K562 (cell line): ENCODE measurements at regions not wholly inside any gene's neighbourhood (a gene's known extent, or its start where the extent isn't known, plus 50 kb on each side); places are given as distances from the start of the nearest gene placed in this dataset.

ENCODE experiments used
- ATAC-seq: fragments of 200-7000 bp; cut with Tn5 transposase; 3 replicates; pipeline ENCODE4 v1.9.1; 2020; ENCODE audit warnings: moderate library complexity
- BruUV-seq: library from RNA; stranded (reverse); fragments of 400-500 nt; replicated peaks from 2 replicates; lab custom pipeline; 2021; lab: Mats Ljungman, UMichigan
- CTCF ChIA-PET: fragments of 300-600 bp; formaldehyde crosslinking; extraction: SDS; loops from one replicate; lab custom pipeline; 2021; ENCODE audit warnings: low intra/inter-chr PET ratio; lab: Yijun Ruan, JAX
- POLR2A ChIA-PET: fragments of 300-600, 350-650 bp; sonication (Branson Sonifier 250); formaldehyde crosslinking; extraction: SDS; loops from one replicate; lab custom pipeline; 2021; ENCODE audit warnings: antibody characterized with exemption, inconsistent platforms; lab: Yijun Ruan, JAX
- DNase-seq, 4 experiments: peaks; one replicate each; pipeline versions ENCODE4 v3.0.0 to v3.0.0-alpha.2; 2011 to 2018; ENCODE audit warnings: low spot score in 3 of 4, mixed read lengths in 3 of 4; ENCODE audit errors: extremely low read depth in 1 of 4
- FAIRE-seq: peaks from 2 replicates; lab custom pipeline; 2011; peaks lifted over from hg19 to GRCh38; lab: Jason Lieb, UNC
- H2AFZ ChIP-seq: 2 replicates; pipeline ENCODE4 v1.6.0; 2011; ENCODE audit warnings: low read depth, low read length, control low read depth, inconsistent platforms
- H3K27ac ChIP-seq: fragments of 200-600 bp; 3 replicates; pipeline ENCODE4 v1.8.0; 2011; ENCODE audit warnings: low read depth, mild to moderate bottlenecking, control low read depth, inconsistent platforms, low read length, moderate library complexity, mixed read lengths; ENCODE audit errors: extremely low read depth
- H3K27me3 ChIP-seq, 2 experiments: fragments of 300-600 bp in 1 of 2; 2 replicates in 1 of 2; 3 replicates in 1 of 2; pipeline versions ENCODE4 v1.6.0 to v1.8.0; 2011; ENCODE audit warnings: inconsistent platforms in 2 of 2, low read length in 2 of 2, mild to moderate bottlenecking in 1 of 2, mixed read lengths in 1 of 2, moderate library complexity in 1 of 2; ENCODE audit not compliant: control insufficient read depth in 2 of 2, insufficient read depth in 2 of 2
- H3K36me3 ChIP-seq: fragments of 300-600 bp; 3 replicates; pipeline ENCODE4 v1.8.0; 2011; ENCODE audit warnings: mild to moderate bottlenecking, low read length, inconsistent platforms; ENCODE audit not compliant: control insufficient read depth, insufficient read depth
- H3K4me1 ChIP-seq, 2 experiments: fragments of 200-600 bp in 1 of 2; replicated peaks in 1 of 2; 2 replicates in 1 of 2; 3 replicates in 1 of 2; pipeline versions ENCODE4 v1.5.1 to v1.8.0; 2011; ENCODE audit warnings: inconsistent platforms in 2 of 2, low read length in 2 of 2, mild to moderate bottlenecking in 1 of 2, mixed read lengths in 1 of 2, moderate library complexity in 1 of 2; ENCODE audit not compliant: control insufficient read depth in 2 of 2, insufficient read depth in 2 of 2
- H3K4me2 ChIP-seq: 2 replicates; pipeline ENCODE4 v1.6.1; 2011; ENCODE audit warnings: low read length, control low read depth, inconsistent platforms, mixed read lengths; ENCODE audit not compliant: insufficient read depth
- H3K4me3 ChIP-seq: fragments of 200-600 bp; sonication (generic), shearing (Covaris generic); 2 replicates; pipeline ENCODE4 v1.5.1; 2016; ENCODE audit warnings: control low read depth, inconsistent platforms
- H3K79me2 ChIP-seq: fragments of 200-600 bp; 3 replicates; pipeline ENCODE4 v1.8.0; 2011; ENCODE audit warnings: low read length, inconsistent platforms; ENCODE audit not compliant: control insufficient read depth, insufficient read depth
- H3K9ac ChIP-seq, 2 experiments: 2 replicates each; pipeline versions ENCODE4 v1.6.0 to v1.6.1; 2011; ENCODE audit warnings: low read depth in 2 of 2, low read length in 2 of 2, control low read depth in 1 of 2, inconsistent platforms in 1 of 2, mild to moderate bottlenecking in 1 of 2, mixed read lengths in 1 of 2; ENCODE audit not compliant: insufficient read depth in 1 of 2
- H3K9me1 ChIP-seq: one replicate; pipeline ENCODE4 v1.6.0; 2011; ENCODE audit warnings: inconsistent platforms, mild to moderate bottlenecking, low read length, moderate library complexity; ENCODE audit not compliant: control insufficient read depth, insufficient read depth
- H3K9me3 ChIP-seq: replicated peaks from 2 replicates; pipeline ENCODE4 v1.5.1; 2011; ENCODE audit warnings: low read depth, low read length, inconsistent platforms; ENCODE audit not compliant: control insufficient read depth, insufficient read depth
- H4K20me1 ChIP-seq: replicated peaks from 2 replicates; pipeline ENCODE4 v1.6.1; 2011; ENCODE audit warnings: low read length, inconsistent platforms, mixed read lengths; ENCODE audit not compliant: control insufficient read depth, insufficient read depth
- CBX2 ChIP-seq: fragments of 200-600 bp; sonication (generic); IDR thresholded peaks from one replicate; pipeline ENCODE4 v1.6.1; 2012; ENCODE audit warnings: mild to moderate bottlenecking, low read length, inconsistent platforms; ENCODE audit not compliant: insufficient read depth, poor library complexity, severe bottlenecking
- CC2D1A ChIP-seq: fragments of 450-650 bp; IDR thresholded peaks from 2 replicates; pipeline ENCODE4 v1.6.1; 2017; ENCODE audit warnings: mild to moderate bottlenecking
- HOXB6 ChIP-seq: fragments of 250-450 bp; sonication (Bioruptor Pico); IDR thresholded peaks from 2 replicates; pipeline ENCODE4 v1.5.1; 2022; ENCODE audit warnings: mild to moderate bottlenecking, borderline replicate concordance
- ILK ChIP-seq: fragments of 450-650 bp; IDR thresholded peaks from 2 replicates; pipeline ENCODE4 v1.6.1; 2016; ENCODE audit warnings: missing genetic modification characterization, low read depth, mild to moderate bottlenecking, missing compliant biosample characterization, moderate library complexity, borderline replicate concordance
- KDM2B ChIP-seq: fragments of 250-450 bp; sonication (Bioruptor Pico); IDR thresholded peaks from 2 replicates; pipeline ENCODE4 v1.8.0; 2021; ENCODE audit warnings: mild to moderate bottlenecking, moderate library complexity
- MAFK ChIP-seq: IDR thresholded peaks from 2 replicates; pipeline ENCODE4 v1.6.1; 2011; ENCODE audit warnings: low read length, improper control_type of control experiment
- MBD2 ChIP-seq: sonication (generic); IDR thresholded peaks from 2 replicates; pipeline ENCODE4 v1.6.1; 2016; ENCODE audit warnings: low read depth, borderline replicate concordance
- PHF21A ChIP-seq: fragments of 450-650 bp; IDR thresholded peaks from 2 replicates; pipeline ENCODE4 v1.6.1; 2017; ENCODE audit warnings: low read depth, borderline replicate concordance
- PYGO2 ChIP-seq: fragments of 450-650 bp; IDR thresholded peaks from 2 replicates; pipeline ENCODE4 v1.6.1; 2016; ENCODE audit warnings: mild to moderate bottlenecking, missing genetic modification characterization, moderate library complexity, missing compliant biosample characterization
- SP2 ChIP-seq: IDR thresholded peaks from 2 replicates; pipeline ENCODE4 v1.6.1; 2011; ENCODE audit warnings: mild to moderate bottlenecking, low read depth, low read length, moderate library complexity; ENCODE audit not compliant: poor library complexity, severe bottlenecking; ENCODE audit errors: extremely low read depth
- TBL1XR1 ChIP-seq, 2 experiments: IDR thresholded peaks; 2 replicates each; pipeline ENCODE4 v1.6.1; 2012; ENCODE audit warnings: improper control_type of control experiment in 2 of 2, low read length in 2 of 2, mild to moderate bottlenecking in 1 of 2
- ZBTB26 ChIP-seq: fragments of 450-650 bp; formaldehyde crosslinking; IDR thresholded peaks from 2 replicates; pipeline ENCODE4 v1.4.0; 2022; ENCODE audit warnings: missing genetic modification characterization
- ZNF668 ChIP-seq: fragments of 250-450 bp; sonication (Bioruptor Pico); IDR thresholded peaks from 2 replicates; pipeline ENCODE4 v1.8.0; 2022; ENCODE audit warnings: mild to moderate bottlenecking, inconsistent platforms
- WGBS: fragments of 100-300 bp; shearing (Covaris generic); methylation state at CpG from one replicate; pipeline ENCODE4 v1.1.6; 2016; ENCODE audit warnings: low coverage, mixed read lengths; ENCODE audit not compliant: insufficient coverage; ENCODE audit errors: missing lambda C conversion rate; 5-methylcytosine and 5-hydroxymethylcytosine counted together
- in situ Hi-C: fragments of 300-500 bp; cut with MboI; formaldehyde crosslinking; loops from 4 replicates; pipeline ENCODE4 v1.15.0; 2018; ENCODE audit warnings: inconsistent platforms, mixed read lengths
- intact Hi-C: fragments of 100-400 bp; cut with micrococcal nuclease; formaldehyde crosslinking; loops from 2 replicates; pipeline ENCODE4 v1.14.2; 2022
- TF ChIP-seq, protein P1 (sequence below): fragments of 450-650 bp; conservative IDR thresholded peaks from 2 replicates; pipeline ENCODE4 v1.6.1; 2016; ENCODE audit warnings: missing genetic modification characterization, low read depth, mild to moderate bottlenecking, control low read depth, missing compliant biosample characterization
- TF ChIP-seq, protein P2 (sequence below): fragments of 250-450 bp; sonication (Bioruptor Pico); IDR thresholded peaks from 2 replicates; pipeline ENCODE4 v1.5.0; 2021; ENCODE audit warnings: mild to moderate bottlenecking, borderline replicate concordance

- no peak for TF ChIP-seq ZBTB26 (CRISPR knock-in tag)
- TF ChIP-seq, protein P1, sequence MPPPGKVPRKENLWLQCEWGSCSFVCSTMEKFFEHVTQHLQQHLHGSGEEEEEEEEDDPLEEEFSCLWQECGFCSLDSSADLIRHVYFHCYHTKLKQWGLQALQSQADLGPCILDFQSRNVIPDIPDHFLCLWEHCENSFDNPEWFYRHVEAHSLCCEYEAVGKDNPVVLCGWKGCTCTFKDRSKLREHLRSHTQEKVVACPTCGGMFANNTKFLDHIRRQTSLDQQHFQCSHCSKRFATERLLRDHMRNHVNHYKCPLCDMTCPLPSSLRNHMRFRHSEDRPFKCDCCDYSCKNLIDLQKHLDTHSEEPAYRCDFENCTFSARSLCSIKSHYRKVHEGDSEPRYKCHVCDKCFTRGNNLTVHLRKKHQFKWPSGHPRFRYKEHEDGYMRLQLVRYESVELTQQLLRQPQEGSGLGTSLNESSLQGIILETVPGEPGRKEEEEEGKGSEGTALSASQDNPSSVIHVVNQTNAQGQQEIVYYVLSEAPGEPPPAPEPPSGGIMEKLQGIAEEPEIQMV (tag) = no peak
- TF ChIP-seq ZNF668 (CRISPR knock-in tag) = no peak
- no peak for TF ChIP-seq KDM2B (CRISPR knock-in tag)
- no peak for TF ChIP-seq CC2D1A
Measured at GRCh38 chr12:127899971-127900370, 367.0 kb upstream of the TMEM132C start (continued).

- Histone ChIP-seq H4K20me1 (no peaks in the 10 kb centered on the region), H3K4me2 (no peak overlapping the region), H3K79me2 (no peaks in the 10 kb centered on the region), H3K9me1 (no peaks in the 10 kb centered on the region), H3K9me3 (no peaks in the 10 kb centered on the region), H3K4me3 (no peak overlapping the region), H3K27ac (no peak overlapping the region), H3K27me3 (no peaks in the 10 kb centered on the region), H3K36me3 (no peaks in the 10 kb centered on the region), H2AFZ (no peak overlapping the region), H3K9ac (no peak overlapping the region), H3K4me1 (no peaks in the 10 kb centered on the region)
- TF ChIP-seq TBL1XR1 (IDR thresholded peaks at IDR 0.05; ENCODE audit: low read length in 2 of 2) = no peak
- no peak for TF ChIP-seq MBD2
- no peak for TF ChIP-seq SP2
- no peak for TF ChIP-seq PYGO2 (tag)
- TF ChIP-seq ILK (tag) = no peak
- no peak for TF ChIP-seq HOXB6
- TF ChIP-seq CBX2 = no peak
- TF ChIP-seq, protein P2, sequence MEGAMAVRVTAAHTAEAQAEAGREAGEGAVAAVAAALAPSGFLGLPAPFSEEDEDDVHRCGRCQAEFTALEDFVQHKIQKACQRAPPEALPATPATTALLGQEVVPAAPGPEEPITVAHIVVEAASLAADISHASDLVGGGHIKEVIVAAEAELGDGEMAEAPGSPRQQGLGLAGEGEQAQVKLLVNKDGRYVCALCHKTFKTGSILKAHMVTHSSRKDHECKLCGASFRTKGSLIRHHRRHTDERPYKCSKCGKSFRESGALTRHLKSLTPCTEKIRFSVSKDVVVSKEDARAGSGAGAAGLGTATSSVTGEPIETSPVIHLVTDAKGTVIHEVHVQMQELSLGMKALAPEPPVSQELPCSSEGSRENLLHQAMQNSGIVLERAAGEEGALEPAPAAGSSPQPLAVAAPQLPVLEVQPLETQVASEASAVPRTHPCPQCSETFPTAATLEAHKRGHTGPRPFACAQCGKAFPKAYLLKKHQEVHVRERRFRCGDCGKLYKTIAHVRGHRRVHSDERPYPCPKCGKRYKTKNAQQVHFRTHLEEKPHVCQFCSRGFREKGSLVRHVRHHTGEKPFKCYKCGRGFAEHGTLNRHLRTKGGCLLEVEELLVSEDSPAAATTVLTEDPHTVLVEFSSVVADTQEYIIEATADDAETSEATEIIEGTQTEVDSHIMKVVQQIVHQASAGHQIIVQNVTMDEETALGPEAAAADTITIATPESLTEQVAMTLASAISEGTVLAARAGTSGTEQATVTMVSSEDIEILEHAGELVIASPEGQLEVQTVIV = no peak
- no peak for TF ChIP-seq MAFK
- TF ChIP-seq PHF21A = no peak
- intact Hi-C loops (no loop called here), in situ Hi-C loops (no loop called here)
- BruUV-seq = no TSS peak
- FAIRE-seq = no peak
- ChIA-PET POLR2A (no interaction called here), CTCF (no interaction called here)
- ATAC-seq = no peak
- 5% methylated on average over 5 of the region's 5 CpGs for WGBS
- DNase-seq = no peak
Measured at GRCh38 chr12:127900386-127900785, 366.6 kb upstream of the TMEM132C start.
